ENCODE measurements at regions not wholly inside any gene's neighbourhood (a gene's known extent, or its start where the extent isn't known, plus 50 kb on each side); places are given as distances from the start of the nearest gene placed in this dataset.

GRCh38 chr1:34524783-34525182, 230.1 kb upstream of the GJB5 start:
- TF ChIP-seq CTCF (IDR thresholded peaks at IDR 0.05) (no peak), ZFX (IDR thresholded peaks at IDR 0.05; ENCODE audit: borderline replicate concordance) (no peak)
